ENCODE measurements at regions not wholly inside any gene's neighbourhood (a gene's known extent, or its start where the extent isn't known, plus 50 kb on each side); places are given as distances from the start of the nearest gene placed in this dataset.

DNA sequence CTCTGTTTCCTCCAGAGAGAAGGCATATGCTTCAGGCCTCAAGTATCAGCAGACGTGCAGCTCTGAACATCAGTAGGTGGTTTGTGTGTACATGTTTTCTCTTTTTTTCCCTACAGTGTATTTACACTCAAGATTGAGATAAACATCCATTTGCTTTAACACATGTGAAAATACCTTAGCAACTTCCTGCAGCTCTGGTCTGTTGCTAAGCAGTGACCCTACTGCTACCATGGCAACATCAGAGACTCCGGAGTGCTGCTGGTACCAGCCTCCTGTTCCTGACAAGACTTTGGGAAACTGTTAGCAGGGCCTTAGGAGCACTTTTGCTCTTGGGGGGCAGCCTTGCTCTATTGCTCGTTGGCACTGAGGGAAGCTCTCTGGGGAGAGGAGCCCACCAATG, 221.2 kb upstream of the PLET1 start:
- in situ Hi-C loops (cut with HindIII; ENCODE audit: low sequenced_read_pairs): no loop called here
- TF ChIP-seq, protein P1, sequence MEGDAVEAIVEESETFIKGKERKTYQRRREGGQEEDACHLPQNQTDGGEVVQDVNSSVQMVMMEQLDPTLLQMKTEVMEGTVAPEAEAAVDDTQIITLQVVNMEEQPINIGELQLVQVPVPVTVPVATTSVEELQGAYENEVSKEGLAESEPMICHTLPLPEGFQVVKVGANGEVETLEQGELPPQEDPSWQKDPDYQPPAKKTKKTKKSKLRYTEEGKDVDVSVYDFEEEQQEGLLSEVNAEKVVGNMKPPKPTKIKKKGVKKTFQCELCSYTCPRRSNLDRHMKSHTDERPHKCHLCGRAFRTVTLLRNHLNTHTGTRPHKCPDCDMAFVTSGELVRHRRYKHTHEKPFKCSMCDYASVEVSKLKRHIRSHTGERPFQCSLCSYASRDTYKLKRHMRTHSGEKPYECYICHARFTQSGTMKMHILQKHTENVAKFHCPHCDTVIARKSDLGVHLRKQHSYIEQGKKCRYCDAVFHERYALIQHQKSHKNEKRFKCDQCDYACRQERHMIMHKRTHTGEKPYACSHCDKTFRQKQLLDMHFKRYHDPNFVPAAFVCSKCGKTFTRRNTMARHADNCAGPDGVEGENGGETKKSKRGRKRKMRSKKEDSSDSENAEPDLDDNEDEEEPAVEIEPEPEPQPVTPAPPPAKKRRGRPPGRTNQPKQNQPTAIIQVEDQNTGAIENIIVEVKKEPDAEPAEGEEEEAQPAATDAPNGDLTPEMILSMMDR (IDR thresholded peaks at IDR 0.05; ENCODE audit: low read depth, low read length): no peak
- no peak for DNase-seq (ENCODE audit: low read depth, low spot score)
- no peak overlapping the region for H3K4me3 ChIP-seq (ENCODE audit: low read depth, low read length)

DNA sequence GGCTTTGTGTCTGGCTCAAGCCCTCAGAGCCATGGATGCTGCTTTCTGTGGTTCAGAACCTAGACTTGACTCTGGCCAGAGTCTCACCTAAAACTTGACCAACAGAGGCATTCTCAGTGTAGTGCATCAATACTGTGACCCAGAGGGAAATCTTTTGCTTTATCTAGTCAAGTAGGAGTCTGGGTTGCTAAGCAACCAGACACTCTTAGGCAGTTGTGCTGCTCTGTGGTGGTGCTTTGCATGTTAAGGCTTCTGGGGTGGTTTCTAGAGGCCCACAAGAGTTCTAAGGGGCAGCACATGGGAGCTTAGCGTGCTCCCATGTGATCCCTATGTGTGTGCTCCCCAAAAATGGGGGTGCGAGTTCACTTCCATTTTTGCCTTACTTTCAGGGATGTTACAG, 224.6 kb upstream of the PLET1 start:
- no peak for DNase-seq (ENCODE audit: low read depth, low spot score)
- in situ Hi-C loops (cut with HindIII; ENCODE audit: low sequenced_read_pairs): no loop called here
- H3K4me3 ChIP-seq (ENCODE audit: low read depth, low read length): no peak overlapping the region
- TF ChIP-seq, protein P1 (IDR thresholded peaks at IDR 0.05; ENCODE audit: low read depth, low read length): no peak

DNA sequence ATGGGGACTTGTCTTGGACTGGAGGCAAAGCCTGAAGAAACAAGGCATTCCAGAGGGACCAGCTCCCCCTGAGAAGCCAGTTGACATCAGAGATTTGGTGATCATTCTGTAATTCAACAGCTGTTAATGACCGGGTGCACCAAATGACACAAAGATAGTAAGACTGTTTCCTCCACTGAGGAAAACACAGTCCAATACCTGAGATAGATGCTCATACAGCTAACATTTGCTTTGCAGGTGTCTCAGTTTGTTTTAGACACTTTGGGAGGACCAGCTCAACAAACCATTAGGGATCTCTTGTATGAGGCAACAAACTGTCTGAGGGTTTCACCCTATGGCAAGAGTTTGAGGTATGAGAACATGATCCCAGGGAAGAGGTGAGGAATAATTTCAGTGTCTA, 237.2 kb upstream of the PLET1 start:
- TF ChIP-seq, protein P1 (IDR thresholded peaks at IDR 0.05; ENCODE audit: low read depth, low read length): no peak
- in situ Hi-C loops (cut with HindIII; ENCODE audit: low sequenced_read_pairs): no loop called here

DNA sequence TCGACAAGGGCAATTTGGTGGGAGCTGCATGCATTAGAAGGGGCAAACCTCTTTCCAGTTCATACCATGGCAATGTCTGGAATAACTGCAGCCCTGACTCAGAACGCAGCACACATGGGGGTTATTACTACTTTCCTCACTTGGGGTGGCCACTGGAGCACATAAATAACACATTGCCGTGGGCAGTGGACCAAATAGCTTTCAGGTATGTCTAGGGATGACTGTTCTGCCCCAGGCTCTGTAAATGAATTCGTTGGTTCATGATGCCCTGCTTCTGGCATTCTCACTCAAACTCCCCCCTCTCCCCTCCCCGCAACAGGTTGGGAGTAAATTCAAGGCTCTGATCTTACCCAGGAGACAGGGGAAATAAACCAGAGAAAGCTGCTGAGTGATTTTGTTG, 238.0 kb upstream of the PLET1 start:
- TF ChIP-seq, protein P1 (IDR thresholded peaks at IDR 0.05; ENCODE audit: low read depth, low read length): no peak
- in situ Hi-C loops (cut with HindIII; ENCODE audit: low sequenced_read_pairs): no loop called here
- DNase-seq (ENCODE audit: low read depth, low spot score): no peak
- no peak overlapping the region for H3K4me3 ChIP-seq (ENCODE audit: low read depth, low read length)

More for the DNA sequence above, 237.2 kb upstream of the PLET1 start:
- no peak for DNase-seq (ENCODE audit: low read depth, low spot score)
- no peak overlapping the region for H3K4me3 ChIP-seq (ENCODE audit: low read depth, low read length)

DNA sequence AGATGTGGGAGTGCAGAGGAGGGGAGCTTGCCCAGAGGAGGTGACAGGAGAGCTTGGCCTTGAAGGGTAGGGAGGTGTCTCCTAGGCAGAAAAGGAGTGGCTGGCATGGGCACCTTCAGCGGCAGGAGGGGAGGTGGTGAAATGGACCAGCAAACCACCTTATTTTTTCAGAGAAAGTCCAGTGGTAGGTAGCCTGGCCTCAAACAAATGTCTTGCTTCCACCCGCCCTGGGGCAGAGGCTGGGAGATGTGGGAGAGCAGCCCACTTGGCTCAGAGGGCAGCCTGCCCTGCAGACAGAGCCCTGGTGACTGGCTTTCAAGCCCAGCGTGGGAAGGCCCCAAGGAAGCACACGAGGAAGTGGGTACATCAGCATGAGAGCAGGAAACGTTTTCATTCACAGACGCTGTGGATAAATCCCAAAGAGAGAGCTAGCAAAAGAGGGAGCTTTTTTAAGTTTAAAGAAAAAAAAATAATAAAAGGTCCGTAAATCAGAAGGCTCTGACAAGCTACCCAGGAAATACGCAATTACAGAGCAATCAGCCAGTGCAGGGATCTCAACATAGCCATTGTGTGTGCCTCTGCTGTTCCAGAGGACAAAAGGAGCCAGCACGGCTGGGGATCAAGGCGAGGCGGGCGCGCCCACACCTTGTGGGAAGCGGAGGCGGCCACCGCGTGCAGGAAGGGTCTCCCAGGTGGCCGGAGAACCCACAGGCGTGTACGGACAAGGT, 238.7 kb upstream of the PLET1 start:
- TF ChIP-seq, protein P1 (IDR thresholded peaks at IDR 0.05; ENCODE audit: low read depth, low read length): no peak
- no peak for DNase-seq (ENCODE audit: low read depth, low spot score)
- no peak overlapping the region for H3K4me3 ChIP-seq (ENCODE audit: low read depth, low read length)
- in situ Hi-C loops (cut with HindIII; ENCODE audit: low sequenced_read_pairs): no loop called here

DNA sequence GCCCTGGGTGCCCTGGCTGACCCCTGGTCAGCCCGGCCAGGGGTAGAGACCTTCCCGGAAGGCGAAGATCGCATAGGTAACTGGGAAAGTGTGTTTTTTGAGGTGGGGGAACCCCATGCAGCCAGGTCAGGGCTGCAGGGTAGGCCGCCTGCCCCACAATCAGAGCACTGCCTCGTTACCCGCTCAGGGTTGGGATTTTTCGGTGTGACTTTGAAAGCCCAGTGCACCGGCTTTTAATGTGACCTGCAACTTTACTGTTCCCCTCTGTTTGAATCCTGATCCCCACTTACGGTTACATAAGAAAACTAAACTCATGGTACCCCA, 239.2 kb upstream of the PLET1 start:
- no peak overlapping the region for H3K4me3 ChIP-seq (ENCODE audit: low read depth, low read length)
- TF ChIP-seq, protein P1 (IDR thresholded peaks at IDR 0.05; ENCODE audit: low read depth, low read length): no peak
- in situ Hi-C loops (cut with HindIII; ENCODE audit: low sequenced_read_pairs): no loop called here
- no peak for DNase-seq (ENCODE audit: low read depth, low spot score)
